ENCODE measurements at regions not wholly inside any gene's neighbourhood (a gene's known extent, or its start where the extent isn't known, plus 50 kb on each side); places are given as distances from the start of the nearest gene placed in this dataset.

DNA sequence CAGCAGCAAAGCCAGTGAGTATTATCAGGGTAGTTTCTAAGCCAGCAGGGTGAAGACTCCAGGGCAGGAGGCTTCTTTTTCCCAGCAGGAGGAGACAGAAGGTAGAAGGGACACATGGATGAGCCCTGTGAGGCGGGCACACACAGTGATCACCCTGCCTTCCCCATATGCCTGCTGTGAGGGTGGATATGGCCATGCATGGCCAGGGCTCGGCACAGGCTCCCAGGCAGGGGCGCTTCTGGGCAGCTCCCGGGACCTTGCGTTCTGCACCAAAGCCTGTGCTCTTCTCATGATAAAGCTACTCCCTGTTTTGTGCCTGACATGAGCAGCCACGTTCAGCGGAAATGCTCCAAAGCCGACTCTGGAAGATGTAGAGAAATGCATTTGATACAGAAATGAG lies 807.2 kb downstream of the TYW1 start:
- DNase-seq (ENCODE audit: low read depth in 3 of 3, low spot score in 2 of 3), result no peak

DNA sequence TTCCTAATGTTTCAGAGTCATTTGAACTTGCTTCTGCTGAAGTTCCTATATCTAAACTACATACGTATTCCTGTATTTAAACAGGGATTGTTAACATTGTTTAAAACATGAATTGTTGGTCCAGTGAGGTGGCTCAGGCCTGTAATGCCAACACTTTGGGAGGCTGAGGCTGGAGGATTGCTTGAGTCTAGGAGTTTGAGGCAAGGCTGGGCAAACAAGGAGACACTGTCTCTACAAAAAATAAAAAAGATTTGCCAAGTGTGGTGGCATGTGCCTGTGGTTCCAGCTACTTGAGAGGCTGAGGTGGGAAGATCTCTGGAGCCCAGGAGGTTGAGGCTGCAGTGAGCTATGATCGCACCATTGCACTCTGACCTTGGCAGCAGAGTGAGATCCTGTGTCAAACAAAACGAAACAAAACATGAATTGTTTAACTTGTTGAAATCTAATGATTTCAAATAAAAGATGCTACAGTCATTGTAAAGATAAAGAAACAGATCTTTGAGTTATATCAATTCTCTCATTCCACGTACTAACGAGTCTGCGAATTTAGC lies 809.4 kb downstream of the TYW1 start:
- DNase-seq (ENCODE audit: low read depth in 3 of 3, low spot score in 2 of 3), result no peak

DNA sequence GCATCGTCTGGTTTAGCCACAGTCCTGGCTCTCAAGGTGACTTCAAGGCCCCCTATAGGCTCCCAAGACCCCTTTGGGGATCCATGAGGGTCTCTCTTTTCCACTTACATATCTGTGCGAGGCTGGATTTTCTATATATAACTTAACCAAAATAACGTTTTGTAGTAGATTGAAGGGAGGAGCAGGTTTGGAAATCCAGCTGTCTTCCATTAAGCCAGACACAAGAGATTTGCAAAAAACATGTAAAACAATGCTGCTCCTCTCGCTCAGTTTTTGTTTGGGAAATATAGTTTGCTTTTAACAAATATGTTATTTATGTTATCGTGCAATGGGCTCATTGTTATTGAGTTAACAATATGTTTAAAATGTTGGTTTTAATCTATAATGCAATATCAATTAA lies 811.2 kb downstream of the TYW1 start:
- DNase-seq (ENCODE audit: low read depth in 3 of 3, low spot score in 2 of 3), result no peak

DNA sequence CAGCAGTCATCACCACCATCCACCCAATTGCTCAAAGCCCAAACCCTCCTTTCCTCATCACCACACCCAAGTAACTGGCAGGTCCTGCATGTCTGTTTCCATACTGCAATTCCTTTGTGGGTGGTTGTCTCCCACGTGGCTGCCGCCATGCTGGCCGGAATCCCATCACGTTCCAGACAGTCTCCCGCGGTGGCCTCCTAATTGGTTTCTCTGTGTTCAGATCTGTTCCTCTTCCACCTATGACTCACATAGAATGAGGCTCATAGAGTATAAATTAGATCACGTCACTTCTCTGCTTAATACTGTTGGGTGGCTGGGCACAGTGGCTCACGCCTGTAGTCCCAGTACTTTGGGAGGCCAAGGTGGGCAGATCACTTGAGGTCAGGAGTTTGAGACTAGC lies 813.0 kb downstream of the TYW1 start:
- DNase-seq (ENCODE audit: low read depth in 3 of 3, low spot score in 2 of 3), result no peak

DNA sequence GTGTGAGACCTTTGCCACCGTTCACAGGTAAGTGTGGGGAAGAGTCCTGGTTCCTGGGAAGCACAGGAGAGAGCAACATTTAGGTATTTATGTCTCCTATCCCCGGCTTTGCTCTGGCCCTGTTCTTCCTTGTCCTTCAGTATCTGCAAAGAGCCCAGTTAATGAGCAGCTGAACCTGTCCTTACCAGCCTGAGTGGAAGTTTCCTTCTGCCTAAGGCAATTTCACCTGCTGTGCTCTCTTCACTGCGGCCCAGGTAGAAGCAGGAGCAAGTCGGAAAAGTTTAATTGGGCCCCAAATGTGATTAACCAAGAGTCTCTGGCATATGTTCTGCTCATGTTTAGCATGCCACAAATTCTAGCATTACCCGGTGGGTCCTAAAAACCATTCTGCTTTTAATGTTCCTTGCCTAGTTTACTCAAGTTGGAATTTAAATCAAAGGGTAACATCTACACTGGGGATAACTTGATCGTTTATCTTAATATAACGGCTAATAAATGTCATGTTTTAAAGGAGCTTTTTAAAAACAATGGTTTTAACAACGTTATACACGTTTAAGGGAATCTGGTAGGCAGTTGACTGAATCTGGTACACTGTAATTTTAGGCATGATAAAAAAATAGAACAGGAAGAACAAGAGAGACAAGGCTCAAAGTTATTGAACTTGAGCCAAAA lies 817.1 kb downstream of the TYW1 start:
- no peak for DNase-seq (ENCODE audit: low read depth in 3 of 3, low spot score in 2 of 3)

DNA sequence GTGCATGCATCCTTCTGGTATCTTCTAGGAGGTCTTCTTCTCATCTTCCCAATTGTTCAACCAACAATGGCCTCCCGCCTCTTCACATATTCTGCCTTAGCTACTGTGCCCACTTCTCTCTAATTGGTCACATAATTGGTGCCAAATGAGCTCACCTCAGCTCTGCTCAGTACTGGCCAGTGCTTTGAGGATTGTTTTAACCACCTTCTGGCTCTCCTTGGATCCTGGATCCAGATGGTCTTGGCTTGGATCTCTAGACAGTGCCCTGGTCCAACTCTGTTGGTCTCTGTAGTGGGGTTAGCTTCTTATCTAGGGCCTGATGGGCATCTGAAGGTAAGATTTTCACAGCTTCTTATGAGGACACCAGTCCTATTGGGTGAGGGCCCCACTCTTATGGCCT lies 820.8 kb downstream of the TYW1 start:
- DNase-seq (ENCODE audit: low read depth in 3 of 3, low spot score in 2 of 3), result no peak

DNA sequence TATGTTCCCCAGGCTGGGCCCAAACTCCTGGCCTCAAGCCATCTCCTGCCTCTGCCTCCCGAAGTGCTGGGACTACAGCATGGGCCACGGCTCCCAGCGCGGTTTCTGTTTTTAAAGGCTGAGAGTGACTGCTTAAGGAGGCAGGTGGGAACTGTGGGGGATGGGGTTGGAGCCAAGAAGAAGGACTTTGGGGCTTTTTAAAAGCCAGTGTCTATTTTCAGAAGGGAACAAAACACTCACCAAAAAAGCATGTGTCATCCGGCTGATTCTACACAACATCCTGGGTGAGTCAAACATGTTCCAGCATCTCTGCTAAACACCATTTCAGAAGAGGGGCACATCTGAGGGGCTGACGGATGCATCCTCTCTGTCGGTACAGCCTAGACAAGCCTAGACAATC lies 824.5 kb downstream of the TYW1 start:
- DNase-seq (ENCODE audit: low read depth in 3 of 3, low spot score in 2 of 3), result no peak

DNA sequence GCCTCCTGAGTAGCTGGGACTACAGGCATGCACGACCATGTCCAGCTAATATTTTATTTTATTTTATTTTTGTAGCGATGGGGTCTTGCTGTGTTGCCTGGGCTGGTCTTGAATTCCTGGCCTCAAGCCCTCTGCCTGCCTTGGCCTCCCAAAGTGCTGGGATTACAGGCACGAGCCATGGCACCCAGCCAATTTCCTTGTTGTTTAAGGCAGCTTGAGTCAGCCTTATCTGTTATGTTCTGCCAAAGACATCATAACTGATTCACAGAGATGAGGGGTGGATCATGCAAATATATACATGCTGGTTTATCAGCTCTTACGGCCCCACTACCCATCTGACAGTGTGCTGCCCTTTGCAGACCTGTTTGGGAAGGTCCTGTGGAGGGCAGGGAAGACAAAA lies 826.7 kb downstream of the TYW1 start:
- DNase-seq (ENCODE audit: low read depth in 3 of 3, low spot score in 2 of 3), result no peak

DNA sequence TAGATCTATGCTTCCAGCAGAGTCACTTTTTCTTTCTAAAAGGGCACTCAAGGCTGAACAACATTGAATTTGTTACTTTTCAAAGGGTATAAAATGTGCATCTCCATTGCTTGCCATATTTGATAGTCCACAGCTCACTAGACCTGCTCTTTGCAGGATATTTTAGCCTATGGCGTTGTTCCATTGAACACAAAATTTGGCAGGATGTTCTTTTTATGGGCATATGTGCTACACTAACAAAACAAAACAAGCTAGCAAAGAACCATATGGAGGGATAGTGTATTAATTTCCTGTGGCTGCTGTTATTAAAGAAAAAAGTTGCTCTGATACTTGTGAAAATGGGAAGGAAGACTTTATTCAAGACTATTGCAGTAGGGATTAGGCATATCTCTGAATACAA lies 828.7 kb downstream of the TYW1 start:
- DNase-seq (ENCODE audit: low read depth in 3 of 3, low spot score in 2 of 3), result no peak

DNA sequence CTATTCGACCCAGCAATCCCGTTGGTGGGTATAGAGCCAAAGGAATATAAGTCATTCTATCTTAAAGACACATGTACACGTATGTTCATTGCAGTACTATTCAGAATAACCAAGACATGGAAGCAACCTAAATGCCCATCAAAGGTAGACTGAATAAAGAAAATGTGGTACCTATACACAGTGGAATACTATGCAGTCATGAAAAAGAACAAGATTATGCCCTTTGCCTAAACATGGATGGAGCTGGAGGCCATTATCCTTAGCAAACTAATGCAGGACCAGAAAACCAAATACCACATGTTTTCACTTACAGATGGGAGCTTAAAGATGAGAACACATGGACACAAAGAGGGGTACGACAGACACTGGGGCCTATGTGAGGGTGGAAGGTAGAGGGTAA lies 845.3 kb downstream of the TYW1 start:
- no peak for DNase-seq (ENCODE audit: low read depth in 3 of 3, low spot score in 2 of 3)

DNA sequence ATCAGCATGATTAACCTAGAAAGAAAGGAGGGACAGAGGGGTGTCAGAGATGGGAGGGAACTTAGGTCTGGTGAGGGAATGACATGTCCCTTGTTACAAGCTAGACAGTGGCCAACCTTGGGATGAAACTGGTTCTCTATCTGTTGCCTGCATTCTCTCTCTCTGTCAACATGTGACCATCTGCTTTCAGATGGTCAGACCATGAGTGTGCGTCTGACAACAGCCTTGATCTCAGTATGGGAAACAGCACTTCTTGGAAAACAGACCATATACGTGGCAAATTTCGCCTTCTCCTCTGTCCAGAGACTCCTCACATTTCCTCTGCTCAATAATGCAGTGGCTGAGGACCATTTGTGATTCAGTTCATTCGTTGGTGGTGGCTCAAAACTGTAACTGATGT lies 845.9 kb downstream of the TYW1 start:
- no peak for DNase-seq (ENCODE audit: low read depth in 3 of 3, low spot score in 2 of 3)

DNA sequence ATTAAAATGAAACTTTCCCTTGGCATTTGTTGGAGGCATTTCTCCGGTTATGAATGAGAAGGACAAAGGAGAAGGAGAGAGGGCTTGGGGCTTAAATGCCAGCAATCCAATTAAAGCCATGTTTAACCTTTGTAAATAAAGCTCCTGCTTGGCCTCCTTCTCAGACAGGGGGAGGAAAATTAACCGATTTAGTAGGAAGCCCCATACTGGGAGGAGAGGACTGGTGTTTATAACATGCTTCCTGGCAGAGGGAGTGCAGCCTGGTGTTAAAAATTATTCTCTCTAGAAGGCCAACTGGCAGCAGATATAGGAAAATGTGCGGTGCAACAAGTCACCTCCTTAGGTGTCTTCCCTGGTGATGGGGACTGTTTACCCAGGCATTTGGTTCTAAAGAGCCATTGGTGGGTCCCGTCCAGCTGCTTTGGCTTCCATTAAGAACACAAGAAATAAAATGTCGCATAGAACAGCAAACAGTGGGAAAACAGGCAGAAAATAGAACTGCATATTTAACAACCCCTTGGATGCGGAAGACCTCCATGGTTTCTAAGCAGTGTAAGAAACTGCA lies 846.5 kb downstream of the TYW1 start:
- DNase-seq (ENCODE audit: low read depth in 3 of 3, low spot score in 2 of 3), result no peak

DNA sequence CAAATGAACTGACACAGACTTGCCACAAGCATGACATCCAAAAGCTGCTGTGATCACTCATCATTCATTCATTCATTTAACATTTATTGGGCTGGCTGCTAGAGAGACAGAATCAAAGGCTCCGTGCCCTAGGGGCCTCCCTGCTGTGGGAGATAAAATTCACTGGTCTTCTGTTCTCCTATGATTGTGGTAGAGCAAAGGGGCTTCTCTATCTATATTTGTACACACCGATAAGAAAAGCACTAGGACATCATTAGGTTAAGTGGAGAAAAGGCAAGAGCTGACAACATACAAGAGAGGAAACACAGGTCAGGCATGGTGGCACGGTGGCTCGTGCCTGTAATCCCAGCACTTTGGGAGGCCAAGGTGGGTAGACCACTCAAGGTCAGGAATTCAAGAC lies 847.0 kb downstream of the TYW1 start:
- no peak for DNase-seq (ENCODE audit: low read depth in 3 of 3, low spot score in 2 of 3)

DNA sequence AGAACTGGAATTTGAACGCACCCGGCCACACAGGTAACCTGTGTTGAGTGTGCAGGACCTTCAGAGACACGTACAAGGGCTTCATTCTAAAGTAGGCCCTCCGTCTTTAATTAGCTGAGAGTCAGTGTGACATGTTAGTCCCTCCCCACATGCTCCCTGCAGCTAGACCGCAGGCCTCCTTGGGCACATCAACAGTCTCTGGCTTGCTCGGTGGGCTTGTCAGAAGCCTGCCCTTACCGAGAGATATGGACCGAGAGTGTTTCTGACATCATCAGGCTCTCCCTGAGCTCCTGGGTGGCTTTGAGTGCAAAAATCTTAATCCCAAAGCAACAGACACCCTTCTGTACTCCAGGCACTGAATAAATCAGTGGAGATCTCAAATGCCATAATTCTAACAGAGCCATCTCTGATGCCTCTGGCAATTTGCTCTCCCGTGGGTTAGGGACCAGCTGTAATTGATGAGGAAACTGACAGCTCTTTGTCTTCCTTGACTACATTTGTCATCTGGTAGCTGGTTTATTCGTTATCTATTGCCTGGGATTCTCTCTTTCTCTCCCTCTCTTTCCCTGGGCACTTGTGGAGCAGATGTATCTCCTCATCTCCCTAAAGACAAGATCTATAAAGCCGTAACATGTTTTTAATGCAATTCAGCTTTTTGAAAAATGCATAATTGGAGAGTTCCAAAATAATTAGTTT lies 850.6 kb downstream of the TYW1 start:
- no peak for DNase-seq (ENCODE audit: low read depth in 3 of 3, low spot score in 2 of 3)

DNA sequence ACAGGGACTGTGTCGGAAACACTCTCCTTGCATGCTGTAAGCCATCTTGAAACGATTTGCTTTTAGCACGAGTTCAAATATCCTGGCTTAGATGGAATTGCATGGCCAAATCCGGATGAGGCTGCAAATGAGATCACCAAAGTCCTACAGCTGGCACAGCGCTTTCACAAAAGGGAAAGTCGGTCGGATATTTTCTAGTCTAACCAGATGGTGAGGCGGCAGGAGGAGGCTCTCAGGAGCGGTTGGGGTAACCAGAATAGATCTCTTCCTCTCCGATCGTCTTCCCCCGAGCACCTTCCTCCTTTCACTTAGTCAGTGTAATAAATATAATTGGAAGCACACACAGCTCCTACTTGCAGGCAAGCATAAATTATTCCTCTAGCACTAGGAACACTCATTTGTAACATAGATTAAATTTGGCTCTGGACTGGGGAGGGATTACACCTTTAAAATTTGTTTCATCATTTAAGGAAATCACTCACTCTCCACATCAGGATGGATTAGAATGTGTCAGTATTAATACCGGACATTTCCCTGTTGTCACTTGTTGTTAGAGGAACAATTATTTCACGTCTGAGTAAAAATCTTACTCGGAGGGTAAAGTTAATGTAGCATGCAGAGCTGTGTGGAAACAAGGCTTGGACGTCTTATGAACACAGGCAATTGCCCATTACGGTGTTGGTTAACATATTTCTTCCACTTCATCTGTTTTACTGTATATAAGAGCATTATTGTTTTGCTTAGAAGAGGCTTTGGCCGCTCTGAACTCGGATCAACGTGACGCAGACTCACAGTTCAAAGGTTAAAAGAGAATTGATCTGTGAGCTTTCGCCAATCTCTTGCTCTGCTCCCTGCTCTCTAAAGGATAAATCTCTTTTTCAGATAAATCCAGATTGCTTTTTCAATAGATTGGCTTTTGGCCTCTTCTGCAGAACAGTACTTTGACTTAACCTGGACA lies 857.9 kb downstream of the TYW1 start:
- DNase-seq (ENCODE audit: low read depth in 3 of 3, low spot score in 2 of 3), result peak in 2 of 3 donors; percentile 17 to 29

DNA sequence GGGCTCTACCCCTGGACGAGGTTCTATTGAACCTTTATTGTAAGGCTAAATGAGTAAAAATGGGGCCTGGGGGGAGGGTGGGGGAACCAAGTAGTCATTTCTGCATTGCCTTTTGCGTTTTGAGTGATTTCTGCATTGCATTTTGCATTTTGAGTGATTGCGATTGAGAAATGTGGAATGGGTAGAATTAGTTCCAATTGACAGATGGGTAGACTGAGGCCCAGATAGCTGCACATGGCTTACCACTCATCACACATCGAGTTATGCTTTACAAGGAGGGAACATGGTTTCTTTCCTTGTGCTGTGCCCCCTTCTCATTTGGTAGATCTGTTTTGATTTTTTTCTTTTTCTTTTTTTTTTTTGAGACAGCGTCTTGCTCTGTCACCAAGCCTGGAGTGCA lies 858.7 kb downstream of the TYW1 start:
- DNase-seq (ENCODE audit: low read depth in 3 of 3, low spot score in 2 of 3), result no peak

DNA sequence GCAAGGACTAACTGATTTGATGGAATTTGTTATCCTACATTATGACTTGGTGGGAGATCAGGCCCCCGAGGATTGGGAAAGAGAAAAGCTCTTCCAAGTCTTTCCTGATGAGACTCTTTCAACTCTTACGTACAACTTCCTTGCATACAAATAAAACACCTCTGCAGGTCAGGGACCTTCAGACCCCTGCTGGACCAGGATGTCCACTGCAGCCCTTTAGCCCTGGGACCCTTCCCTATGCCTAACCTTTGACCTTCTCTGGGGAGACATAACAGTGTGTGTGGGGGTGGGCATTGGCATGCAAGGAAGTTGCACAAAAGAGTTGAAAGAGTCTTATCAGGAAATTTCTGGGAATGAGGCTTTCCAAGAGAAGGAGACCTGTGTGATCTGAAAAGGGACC lies 859.4 kb downstream of the TYW1 start:
- DNase-seq (ENCODE audit: low read depth in 3 of 3, low spot score in 2 of 3), result no peak

DNA sequence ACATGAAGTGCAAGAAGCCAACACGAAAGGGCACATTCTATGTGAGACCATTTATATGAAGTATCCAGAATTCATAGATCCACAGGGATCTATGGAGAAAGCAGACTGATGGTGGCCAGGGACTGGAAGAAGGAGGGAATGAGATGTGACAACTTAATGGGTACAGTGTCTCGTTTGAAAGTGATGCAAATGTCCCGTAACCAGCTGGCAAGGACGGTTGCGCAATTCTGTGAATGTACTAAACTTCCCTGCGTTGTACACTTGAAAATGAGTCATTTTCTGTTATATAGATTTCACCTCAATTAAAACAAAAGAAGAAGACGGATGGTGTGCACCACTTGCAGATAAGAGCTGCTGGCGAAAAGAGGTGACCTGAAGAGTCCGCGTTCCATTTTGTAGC lies 861.1 kb downstream of the TYW1 start:
- no peak for DNase-seq (ENCODE audit: low read depth in 3 of 3, low spot score in 2 of 3)

DNA sequence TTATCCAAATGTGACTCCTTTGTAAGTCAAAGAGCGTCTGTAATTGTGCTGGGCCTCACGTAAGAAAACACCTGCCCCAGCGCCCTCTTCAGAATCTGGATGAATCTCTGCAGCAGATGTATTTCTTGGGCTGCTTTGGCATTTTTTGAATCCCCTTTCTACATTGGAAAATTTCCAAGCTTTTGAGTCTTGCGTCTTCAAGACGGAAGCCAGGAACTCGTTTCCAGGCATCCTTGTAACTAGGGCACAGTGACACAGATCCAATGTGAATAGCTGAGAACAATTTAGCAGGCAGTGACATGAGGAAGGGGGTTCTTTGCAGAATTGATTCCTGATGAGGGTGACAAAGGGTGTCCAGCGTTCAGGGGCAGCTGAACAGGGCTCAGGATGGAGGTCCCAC lies 862.3 kb downstream of the TYW1 start:
- DNase-seq (ENCODE audit: low read depth in 3 of 3, low spot score in 2 of 3), result no peak

DNA sequence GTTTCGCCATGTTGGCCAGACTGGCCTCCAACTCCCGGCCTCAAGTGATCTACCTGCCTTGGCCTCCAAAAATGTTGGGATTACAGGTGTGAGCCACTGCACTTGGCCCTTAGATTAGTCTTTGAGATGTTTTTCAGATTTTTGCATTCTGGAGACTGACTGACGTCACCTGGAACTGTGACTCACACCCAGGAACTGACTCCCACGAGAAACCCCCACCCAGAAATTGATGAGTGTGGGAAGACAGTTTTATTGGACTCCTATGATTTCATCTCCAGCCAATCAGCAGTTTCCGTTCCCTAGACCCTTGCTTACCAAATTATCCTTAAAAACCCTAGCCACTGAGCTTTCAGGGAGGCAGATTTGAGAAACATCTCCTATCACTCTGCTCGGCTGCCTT lies 867.3 kb downstream of the TYW1 start:
- no peak for DNase-seq (ENCODE audit: low read depth in 3 of 3, low spot score in 2 of 3)

DNA sequence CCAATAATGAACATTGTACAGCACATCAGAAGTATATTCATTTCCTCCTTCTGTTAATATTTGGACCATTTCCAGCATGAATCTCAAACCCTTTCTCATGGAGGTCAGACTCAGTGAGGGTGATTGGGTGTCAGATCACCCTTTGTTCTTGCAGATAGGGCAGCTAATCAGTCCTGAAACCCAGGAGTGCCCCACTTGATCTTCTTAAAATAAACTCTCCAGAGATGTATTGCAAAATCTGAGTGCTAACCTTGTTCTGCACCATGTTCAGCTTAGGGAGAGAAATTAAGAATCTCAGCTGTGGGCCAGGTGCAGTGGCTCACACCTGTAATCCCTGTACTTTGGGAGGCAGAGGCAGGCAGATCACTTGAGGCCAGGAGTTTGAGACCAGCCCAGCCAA lies 869.4 kb downstream of the TYW1 start:
- DNase-seq (ENCODE audit: low read depth in 3 of 3, low spot score in 2 of 3), result no peak
